ENCODE measurements at regions not wholly inside any gene's neighbourhood (a gene's known extent, or its start where the extent isn't known, plus 50 kb on each side); places are given as distances from the start of the nearest gene placed in this dataset.

DNA sequence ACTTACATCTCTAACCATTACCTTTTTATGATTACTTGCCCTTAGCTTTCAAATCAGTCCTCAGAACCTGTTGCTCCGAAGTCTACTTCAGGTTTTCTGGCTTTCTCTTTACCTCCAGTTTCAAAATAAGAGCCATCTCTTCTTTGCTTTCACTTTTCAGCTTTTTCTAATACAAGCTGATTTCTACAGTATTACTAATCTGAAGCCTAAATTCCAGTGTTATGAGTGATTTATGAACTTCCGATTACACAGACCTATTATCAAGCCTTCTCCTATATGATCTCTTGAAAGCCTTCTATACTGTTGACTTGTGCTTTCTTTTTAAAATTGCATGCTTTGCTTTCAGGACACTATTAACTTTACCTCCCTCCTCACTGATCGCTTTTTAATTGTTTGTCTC lies 1307.8 kb upstream of the CELF2 start:
- Histone ChIP-seq H3K4me3 (no peak overlapping the region), H3K27me3 (no peaks in the 10 kb centered on the region), H3K4me1 (no peaks in the 10 kb centered on the region), H3K9me3 (no peaks in the 10 kb centered on the region), H3K36me3 (no peaks in the 10 kb centered on the region), H3K27ac (no peak overlapping the region)
- no peak for DNase-seq (ENCODE audit: extremely low spot score in 2 of 2)
- intact Hi-C loops (cut with DNase I): no loop called here
- no peak for TF ChIP-seq POLR2A (IDR thresholded peaks at IDR 0.05)
- TF ChIP-seq, protein P1, sequence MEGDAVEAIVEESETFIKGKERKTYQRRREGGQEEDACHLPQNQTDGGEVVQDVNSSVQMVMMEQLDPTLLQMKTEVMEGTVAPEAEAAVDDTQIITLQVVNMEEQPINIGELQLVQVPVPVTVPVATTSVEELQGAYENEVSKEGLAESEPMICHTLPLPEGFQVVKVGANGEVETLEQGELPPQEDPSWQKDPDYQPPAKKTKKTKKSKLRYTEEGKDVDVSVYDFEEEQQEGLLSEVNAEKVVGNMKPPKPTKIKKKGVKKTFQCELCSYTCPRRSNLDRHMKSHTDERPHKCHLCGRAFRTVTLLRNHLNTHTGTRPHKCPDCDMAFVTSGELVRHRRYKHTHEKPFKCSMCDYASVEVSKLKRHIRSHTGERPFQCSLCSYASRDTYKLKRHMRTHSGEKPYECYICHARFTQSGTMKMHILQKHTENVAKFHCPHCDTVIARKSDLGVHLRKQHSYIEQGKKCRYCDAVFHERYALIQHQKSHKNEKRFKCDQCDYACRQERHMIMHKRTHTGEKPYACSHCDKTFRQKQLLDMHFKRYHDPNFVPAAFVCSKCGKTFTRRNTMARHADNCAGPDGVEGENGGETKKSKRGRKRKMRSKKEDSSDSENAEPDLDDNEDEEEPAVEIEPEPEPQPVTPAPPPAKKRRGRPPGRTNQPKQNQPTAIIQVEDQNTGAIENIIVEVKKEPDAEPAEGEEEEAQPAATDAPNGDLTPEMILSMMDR (IDR thresholded peaks at IDR 0.05): no peak
- no peak for TF ChIP-seq POLR2AphosphoS5 (IDR thresholded peaks at IDR 0.05; ENCODE audit: insufficient read depth in 1 of 2, low read depth in 1 of 2)

DNA sequence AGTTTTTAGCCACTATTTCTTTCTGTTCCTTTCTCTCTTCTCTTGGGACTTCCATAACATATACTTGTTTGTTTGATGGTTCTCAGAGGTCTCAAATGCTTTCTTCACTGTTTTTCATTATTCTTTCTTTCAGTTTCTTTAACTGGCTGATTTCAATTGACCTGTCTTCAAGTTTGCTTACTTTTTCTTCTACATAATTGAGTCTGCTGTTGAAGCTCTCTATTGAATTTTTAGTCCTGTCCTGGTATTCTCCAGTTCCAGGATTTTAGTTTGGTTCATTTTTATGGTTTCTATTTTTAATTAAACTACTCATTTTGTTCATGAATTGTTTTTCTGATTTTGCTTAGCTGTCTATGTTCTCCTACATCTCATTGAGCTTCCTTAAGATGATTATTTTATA lies 1305.3 kb upstream of the CELF2 start:
- no peak for DNase-seq (ENCODE audit: extremely low spot score in 2 of 2)
- intact Hi-C loops (cut with DNase I): no loop called here
- Histone ChIP-seq H3K9me3 (no peaks in the 10 kb centered on the region), H3K36me3 (no peaks in the 10 kb centered on the region), H3K27me3 (no peaks in the 10 kb centered on the region), H3K4me3 (no peak overlapping the region), H3K27ac (no peak overlapping the region), H3K4me1 (no peaks in the 10 kb centered on the region)
- TF ChIP-seq, protein P1 (IDR thresholded peaks at IDR 0.05): no peak
- TF ChIP-seq POLR2AphosphoS5 (IDR thresholded peaks at IDR 0.05; ENCODE audit: insufficient read depth in 1 of 2, low read depth in 1 of 2) (no peak), POLR2A (IDR thresholded peaks at IDR 0.05) (no peak)

DNA sequence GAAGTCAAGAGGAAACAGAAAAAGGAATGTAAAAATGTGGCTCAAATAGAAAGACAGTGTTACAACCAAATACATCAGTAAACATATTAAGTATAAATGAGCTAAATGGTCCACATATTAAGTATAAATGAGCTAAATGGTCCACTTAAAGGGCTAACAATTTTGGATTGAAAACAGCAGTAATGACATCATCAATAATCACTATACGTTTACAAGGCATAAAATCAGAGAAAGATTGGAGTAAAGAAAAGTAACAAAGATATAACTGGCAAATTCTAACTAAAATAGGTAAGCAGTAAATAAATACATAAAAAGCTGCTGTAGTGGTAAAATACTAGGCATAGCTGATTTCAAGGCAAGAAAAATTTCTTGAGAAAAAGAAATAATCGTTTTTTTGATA lies 1298.4 kb upstream of the CELF2 start:
- TF ChIP-seq, protein P1 (IDR thresholded peaks at IDR 0.05): no peak
- TF ChIP-seq POLR2AphosphoS5 (IDR thresholded peaks at IDR 0.05; ENCODE audit: insufficient read depth in 1 of 2, low read depth in 1 of 2): no peak
- no peak for TF ChIP-seq POLR2A (IDR thresholded peaks at IDR 0.05)
- no peaks in the 10 kb centered on the region for H3K27me3 ChIP-seq
- H3K27ac ChIP-seq: no peak overlapping the region
- H3K4me3 ChIP-seq: no peak overlapping the region
- no peaks in the 10 kb centered on the region for H3K9me3 ChIP-seq
- intact Hi-C loops (cut with DNase I): no loop called here
- H3K36me3 ChIP-seq: no peaks in the 10 kb centered on the region
- no peak for DNase-seq (ENCODE audit: extremely low spot score in 2 of 2)
- H3K4me1 ChIP-seq: no peaks in the 10 kb centered on the region

DNA sequence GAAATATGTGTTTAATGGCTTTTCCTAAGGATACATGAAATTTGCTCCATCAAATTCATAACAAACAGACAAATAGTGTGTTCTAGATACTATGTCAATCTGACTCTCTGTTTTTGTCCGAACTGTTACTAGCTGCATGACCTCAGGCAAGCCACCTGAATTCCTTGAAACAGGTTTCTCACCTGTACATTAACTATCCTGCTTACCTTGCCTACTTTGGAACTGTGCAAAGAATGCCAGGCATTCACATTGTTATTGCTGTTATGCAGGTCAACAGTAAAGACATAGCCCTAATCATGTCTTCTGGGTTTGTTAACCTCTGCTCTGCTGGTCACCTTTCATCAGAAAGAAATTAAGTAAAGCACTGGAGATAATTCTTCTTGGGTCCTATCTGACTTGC lies 1283.9 kb upstream of the CELF2 start:
- intact Hi-C loops (cut with DNase I): no loop called here
- no peak overlapping the region for H3K27ac ChIP-seq

DNA sequence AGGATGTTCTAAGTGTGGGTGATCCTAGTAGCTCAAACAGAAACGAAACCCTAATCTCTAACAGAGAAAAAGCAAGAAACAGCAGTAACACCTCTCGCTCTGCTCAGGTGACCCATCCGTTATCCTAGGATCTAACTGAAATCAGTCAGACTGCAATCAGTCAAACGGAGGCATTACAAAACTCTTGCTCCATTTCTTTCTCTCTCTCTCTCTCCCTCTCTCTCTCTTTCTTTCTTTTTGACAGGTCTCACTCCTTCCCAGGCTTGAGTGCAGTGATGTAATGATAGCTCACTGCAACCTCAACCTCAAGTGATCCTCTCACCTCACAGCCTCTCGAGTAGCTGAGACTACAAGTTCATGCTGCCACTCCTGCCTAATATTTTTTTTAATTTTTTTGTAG lies 1283.5 kb upstream of the CELF2 start:
- Histone ChIP-seq H3K4me1 (no peaks in the 10 kb centered on the region), H3K36me3 (no peaks in the 10 kb centered on the region), H3K27ac (no peak overlapping the region), H3K4me3 (no peak overlapping the region), H3K9me3 (no peaks in the 10 kb centered on the region), H3K27me3 (no peaks in the 10 kb centered on the region)
- intact Hi-C loops (cut with DNase I): no loop called here
- TF ChIP-seq POLR2AphosphoS5 (IDR thresholded peaks at IDR 0.05; ENCODE audit: insufficient read depth in 1 of 2, low read depth in 1 of 2) (no peak), POLR2A (IDR thresholded peaks at IDR 0.05) (no peak)
- TF ChIP-seq, protein P1 (IDR thresholded peaks at IDR 0.05): no peak
- DNase-seq (ENCODE audit: extremely low spot score in 2 of 2): no peak

More for the DNA sequence above, 1283.9 kb upstream of the CELF2 start:
- Histone ChIP-seq H3K9me3 (no peaks in the 10 kb centered on the region), H3K27me3 (no peaks in the 10 kb centered on the region), H3K36me3 (no peaks in the 10 kb centered on the region), H3K4me3 (no peak overlapping the region), H3K4me1 (no peaks in the 10 kb centered on the region)
- TF ChIP-seq POLR2AphosphoS5 (IDR thresholded peaks at IDR 0.05; ENCODE audit: insufficient read depth in 1 of 2, low read depth in 1 of 2) (no peak), POLR2A (IDR thresholded peaks at IDR 0.05) (no peak)
- TF ChIP-seq, protein P1 (IDR thresholded peaks at IDR 0.05): no peak
- DNase-seq (ENCODE audit: extremely low spot score in 2 of 2): no peak
